ENCODE measurements at regions not wholly inside any gene's neighbourhood (a gene's known extent, or its start where the extent isn't known, plus 50 kb on each side); places are given as distances from the start of the nearest gene placed in this dataset.

DNA sequence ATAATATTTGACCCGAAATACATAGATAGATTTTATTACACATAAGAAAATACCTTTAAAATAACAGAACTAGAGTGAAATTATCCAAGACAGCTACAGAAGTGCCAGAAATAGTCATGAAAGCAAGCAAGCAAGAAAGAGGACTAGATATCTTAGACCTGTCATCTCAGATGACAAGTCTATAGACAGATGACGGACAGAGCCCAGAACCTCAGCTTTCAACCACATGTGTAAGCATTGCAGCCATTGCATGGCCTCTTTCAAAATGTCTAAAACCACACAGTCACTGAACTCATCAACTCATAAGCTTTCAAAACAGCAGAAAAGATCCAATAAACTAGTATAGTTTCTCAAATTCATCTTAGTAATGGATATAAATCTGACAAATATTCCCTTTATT is 59.8 kb upstream of the FHIT start:
- DNase-seq (ENCODE audit: low read depth), result no peak

DNA sequence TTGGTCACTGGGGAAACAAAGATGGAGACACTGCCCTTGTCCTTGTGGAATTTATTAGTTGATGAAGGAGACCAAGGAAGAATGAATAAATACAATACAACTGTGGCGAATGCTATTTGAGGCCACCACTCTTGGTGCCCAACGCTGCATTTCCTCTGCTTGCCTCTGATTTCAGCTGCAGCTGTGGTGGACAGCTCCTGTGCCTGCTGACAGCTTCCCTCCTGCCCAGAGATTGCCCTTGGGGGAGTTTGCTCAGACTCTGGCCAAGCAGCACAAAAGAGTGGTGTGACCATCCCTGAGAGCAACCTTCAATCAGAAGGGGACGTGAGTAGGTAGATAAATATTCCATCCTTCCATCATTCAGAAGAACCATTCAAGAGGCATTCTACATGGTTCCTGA is 64.6 kb upstream of the FHIT start:
- DNase-seq (ENCODE audit: low read depth), result no peak

DNA sequence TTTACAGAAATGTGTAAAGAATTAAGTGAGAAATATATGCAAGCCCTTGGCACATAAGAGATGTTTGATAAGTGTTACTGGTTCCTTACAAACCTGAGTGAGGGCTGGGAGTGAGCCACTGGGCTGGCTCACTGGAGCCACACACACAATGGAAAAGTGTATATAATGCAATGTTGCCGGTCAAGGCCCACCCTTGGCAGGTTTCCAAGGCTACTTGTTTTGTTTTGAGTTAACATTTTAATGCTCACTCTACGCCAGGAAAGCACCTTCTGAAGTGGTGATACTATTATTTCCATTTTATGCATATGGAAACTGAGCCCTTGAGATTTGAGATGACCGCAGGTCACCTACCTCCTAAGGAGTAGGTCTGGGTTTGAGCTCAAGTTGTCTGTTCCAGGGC is 71.8 kb upstream of the FHIT start:
- no peak for DNase-seq (ENCODE audit: low read depth)

DNA sequence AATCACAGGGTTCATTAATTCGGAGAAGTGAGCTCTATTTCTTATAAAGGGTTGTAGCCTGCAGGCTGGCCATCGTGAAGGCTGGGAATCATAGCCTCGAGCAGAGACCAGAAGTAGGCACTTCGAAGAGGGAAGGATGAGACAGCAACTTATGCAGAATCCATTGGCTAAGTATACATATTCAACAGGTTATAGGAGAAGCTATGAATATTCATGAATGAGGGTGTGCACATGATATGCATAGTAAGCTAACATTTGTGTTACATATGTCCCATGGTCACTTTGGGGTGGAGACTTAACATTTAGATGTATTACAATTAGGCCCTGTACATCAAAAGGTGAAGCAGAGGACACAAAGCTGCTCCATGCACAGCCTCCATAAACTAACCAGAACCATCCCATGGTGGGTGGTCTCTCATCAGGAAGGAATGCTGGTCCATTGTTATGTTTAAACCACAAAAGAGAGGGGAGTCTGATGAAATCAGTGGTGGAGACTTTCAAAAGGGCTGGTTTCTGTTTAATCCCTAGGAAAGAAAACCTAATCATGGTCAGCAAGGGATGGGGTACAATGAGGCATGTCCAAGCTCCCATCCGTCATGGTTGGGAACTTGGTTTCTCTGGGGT is 80.8 kb upstream of the FHIT start:
- no peak for DNase-seq (ENCODE audit: low read depth)

DNA sequence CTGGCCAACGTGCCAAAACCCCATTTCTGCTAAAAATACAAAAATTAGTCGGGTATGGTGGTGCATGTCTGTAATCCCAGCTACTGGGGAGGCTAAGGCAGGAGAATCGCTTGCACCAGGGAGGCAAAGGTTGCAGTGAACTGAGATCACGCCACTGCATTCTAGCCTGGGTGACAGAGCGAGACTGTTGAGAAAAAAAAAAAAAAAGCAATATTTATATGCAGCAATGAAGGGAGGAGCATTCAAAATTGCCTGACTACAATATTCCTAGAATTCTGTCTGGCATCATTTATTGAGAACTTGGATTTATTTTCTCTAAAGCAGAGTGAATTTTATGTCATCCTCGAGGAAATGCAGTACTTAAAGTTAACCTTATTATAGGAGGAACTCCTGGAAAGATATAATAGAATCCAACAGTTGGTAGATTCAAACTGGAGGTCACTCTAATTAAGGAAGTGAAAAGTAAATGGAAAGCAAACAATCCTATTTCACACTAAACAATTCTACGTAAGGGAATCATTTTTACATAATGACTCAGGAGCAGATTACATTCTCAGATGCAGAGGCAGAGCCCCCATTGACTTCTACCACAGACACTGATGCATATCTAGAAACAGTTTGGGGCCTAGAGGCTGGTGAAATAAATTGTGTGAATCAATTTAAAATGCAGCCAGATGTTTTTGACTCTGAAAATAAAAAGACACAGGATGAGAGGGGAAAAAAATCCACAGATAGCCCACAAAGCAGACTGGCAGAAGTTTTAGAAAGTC is 82.1 kb upstream of the FHIT start:
- no peak for DNase-seq (ENCODE audit: low read depth)

DNA sequence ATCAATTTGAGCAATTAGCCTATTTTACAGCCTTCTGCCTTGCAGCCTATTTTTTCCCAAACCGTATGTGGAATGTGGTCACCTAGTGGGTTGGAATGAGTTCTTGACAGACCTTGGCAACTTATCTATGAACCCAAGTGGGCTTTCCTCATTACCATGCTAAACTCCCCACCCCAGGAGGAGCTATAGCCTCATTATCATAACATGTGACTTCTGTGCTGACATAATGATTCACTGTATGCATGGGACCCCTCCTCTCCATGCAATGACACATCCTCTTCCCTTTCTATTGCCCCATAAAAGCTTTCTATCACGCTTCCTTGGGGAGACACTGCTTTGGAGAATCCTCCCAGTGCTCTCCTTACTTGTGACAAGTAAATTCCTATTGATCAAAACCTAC is 83.5 kb upstream of the FHIT start:
- no peak for DNase-seq (ENCODE audit: low read depth)

DNA sequence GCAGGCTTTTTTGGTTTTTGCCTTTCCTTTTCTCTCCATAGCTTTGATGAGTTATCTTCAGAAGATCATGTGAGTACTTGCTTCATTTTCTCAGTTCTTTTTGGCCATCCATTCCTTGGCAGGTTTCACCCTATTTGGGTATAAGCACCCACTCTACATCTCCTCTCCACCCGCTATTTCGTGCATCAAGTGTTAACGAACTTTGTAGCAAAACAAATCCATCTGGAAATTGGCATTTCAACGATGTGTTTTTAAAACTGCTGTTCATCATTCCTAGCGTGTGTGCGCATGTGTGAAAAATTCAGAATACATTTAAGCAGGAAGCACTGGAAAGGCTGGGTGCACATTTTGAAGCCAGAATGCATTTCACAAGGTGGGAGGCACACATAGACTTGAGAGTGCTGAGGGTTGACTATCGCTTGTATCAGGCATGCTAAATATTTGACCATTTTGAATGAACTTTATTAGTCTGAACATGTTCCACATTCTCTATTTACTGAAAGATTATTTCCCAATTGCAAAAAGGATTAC is 89.7 kb upstream of the FHIT start:
- DNase-seq (ENCODE audit: low read depth), result no peak

DNA sequence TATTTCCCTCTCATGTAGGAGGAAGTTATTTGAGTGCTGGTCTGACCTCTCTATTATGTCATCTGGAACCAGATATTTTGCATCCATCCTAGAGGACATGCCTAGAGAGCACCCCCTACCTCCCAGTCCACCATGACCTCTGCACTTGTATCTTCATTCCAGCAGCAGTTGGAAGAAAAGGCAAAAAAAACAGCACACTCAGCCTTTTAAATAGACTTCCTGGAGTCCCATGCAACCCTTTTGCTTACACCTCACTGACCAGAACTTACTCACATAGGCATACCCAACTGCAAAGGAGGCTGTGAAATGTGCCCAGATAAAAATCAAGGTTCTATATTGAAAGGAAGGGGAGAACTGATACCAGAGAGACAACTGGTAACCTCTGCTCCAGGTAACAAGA is 92.3 kb upstream of the FHIT start:
- no peak for DNase-seq (ENCODE audit: low read depth)

DNA sequence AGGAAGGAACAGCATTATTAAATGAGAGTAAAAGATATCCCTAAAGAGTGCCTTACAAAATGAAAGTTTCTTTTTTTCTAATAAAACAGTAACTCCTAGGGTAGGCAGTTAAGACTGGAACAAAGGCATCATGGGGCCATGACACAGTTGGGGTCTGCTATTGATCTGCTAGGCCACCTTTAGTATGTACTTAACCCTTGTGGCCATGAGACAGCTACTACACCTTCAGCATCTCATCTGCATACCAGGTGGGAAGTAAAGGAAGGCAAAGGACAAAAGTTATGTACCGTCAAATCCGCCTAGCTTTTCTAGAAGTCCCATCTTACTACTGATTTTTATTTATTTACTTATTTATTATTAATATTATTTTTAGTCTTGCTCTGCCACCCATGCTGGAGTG is 93.8 kb upstream of the FHIT start:
- no peak for DNase-seq (ENCODE audit: low read depth)

DNA sequence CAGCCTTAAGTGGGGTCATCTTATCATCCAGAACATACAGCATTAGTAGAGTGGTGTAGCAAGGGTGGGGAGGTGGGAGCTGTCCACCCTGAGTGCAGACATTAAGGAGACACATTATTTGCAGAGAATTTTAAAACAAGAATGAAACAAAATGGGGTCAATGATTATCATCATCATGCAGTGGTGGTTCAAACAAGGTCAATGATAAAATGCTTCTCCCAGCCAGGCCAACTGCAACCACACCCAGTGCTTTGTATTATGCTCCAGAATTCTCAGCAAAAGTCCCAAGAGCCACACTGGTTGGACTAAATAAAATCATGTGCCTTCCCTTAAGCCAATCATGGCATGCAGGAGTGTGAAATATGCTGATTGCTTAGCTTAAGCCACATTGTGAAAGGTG is 96.7 kb upstream of the FHIT start:
- no peak for DNase-seq (ENCODE audit: low read depth)

DNA sequence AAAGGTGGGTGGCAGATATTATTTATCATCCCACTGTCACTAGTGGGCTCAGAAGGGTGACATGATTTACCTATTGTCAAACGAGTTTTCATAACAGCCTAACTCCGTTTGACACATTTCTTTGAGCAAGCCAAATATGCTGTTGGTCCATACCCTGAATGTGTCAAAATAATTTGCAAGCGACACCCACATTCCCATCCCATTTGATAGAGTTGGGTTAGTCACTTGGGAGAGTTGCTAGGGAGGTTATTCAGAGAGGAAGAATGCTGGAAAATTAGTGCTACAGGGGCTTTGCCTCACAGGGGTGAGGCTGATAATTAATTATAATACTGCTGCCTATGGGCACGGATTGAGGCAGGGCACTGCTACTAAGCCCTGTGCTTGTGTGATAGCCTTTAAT is 98.5 kb upstream of the FHIT start:
- DNase-seq (ENCODE audit: low read depth), result no peak

DNA sequence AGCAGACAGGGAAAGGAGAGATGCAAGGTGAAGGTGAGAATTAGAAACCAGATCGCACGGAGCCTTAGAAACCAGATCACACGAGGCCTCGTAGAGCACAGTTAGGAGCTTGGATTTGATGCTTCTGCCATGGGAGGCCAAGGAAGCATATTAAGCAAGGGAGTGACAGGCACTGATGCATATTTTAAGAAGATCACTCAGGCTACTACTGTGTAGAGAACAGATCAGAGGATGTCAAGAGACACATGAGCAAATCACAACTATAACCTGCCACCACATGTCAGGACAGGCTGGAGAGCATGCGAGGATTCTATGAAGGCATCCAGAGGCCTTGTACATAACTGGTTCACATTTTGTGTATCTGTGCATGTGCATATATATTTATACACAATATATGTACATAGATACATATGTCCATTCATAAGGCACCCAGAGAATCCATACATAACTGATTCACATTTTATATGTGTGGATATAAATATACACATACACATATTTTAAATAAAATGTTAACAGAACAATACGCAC is 99.6 kb upstream of the FHIT start:
- no peak for DNase-seq (ENCODE audit: low read depth)

DNA sequence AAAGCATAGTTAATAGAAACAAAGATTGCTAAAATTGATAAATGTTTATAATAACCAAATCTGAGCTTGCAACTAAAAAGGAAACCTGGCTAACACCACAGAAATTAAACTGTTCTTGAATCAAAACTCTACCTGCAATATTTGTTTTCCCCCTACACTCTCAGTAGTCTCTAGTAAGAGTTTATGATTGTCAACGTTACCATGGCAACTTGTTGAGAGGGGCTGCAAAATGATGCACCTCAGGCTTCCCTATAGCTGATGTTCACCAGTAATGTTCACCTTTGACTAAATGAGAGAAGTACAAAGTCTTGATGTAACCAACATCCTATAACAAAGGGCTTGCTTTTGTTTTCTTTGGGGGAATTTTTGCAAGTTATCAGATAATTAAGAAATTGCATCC is 101.1 kb upstream of the FHIT start:
- no peak for DNase-seq (ENCODE audit: low read depth)

DNA sequence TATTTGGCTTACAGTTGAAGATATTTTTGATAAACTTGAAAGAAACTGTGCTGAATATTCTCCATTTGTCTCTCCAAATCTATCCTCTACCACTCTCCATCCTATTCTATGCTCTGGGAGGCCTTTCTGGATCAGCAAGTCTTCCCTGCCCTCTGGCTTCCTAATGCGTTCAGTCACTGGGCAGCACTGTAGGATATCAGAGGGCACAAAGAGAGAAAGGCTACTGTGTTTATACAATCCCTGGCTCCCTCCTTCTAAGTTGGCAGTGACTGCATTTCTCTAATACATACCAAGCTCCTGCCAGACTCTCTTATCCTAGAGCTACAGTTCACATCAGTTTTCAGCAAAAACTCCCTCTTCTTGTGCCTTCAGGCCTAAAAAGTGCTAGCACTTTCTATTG is 102.1 kb upstream of the FHIT start:
- no peak for DNase-seq (ENCODE audit: low read depth)

DNA sequence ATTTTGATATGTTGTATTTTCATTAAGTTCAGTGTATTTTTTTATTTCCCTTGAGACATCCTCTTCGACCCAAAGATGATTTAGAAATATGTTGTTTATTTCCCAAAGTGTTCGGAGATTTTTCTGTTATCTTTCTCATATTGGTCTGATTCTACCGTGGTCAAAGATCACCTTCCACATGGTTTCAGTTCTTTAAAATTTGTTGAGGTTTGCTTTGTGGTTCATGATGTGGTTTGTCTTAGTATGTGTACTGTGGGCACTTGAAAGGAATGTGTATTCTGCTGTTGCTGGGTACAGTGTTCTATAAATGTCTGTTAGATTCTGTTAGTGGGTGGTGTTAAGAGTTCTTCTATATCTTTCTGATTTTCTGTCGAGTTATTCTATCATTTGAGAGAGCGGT is 103.4 kb upstream of the FHIT start:
- no peak for DNase-seq (ENCODE audit: low read depth)

DNA sequence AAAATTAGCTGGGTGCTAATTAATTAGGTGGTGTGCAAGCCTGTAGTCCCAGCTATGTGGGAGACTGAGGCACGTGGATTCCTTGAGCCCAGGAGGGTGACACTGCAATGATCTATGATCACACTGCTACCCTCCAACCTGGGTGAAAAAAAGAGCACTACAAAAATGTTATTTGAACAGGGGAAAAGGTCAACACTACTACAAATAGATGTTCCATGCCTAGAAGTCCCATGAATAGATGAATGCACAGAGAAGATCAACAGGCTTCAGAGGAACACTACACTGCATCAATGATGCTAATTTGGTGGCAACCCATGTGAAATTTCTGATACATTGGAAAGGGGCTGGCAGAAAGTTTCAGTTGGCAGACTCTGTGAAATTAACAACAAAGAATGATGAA is 105.4 kb upstream of the FHIT start:
- no peak for DNase-seq (ENCODE audit: low read depth)

DNA sequence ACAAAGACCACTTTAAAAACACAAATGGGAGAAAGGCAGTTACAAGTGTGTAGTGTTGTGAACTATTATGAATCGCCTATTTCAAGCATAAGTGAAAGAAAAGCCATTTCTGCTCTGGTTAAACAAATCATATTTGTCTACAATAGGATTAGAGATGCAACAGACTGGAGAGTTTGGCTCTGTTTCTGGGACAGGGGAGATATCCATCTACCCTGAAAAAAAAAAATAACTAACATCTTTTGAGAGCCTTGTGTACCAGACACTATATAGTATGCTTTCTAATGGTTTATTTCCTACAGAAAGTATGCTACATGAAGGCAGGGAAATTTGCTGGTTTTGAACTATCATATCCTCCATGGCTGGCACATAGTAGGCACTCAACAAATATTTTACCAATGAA is 106.7 kb upstream of the FHIT start:
- DNase-seq (ENCODE audit: low read depth), result no peak

DNA sequence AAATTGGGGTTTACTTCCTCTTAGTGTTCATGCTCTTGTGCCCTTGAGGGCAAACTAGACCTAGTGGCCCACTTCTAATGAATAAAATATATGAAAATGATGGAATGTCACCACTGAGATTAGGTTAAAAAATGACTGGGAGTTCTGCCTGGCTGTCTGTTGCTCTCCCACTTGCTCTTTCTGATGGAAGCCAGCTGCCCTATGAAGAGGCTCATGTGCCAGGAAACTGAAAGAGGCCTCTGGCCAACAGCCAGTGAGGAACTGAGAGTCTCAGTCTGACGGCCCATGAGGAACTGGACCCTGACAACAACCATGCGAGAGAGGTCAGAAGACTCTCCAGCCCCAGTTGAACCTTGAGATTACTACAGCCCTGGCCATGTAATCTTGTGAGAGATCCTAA is 107.1 kb upstream of the FHIT start:
- no peak for DNase-seq (ENCODE audit: low read depth)

DNA sequence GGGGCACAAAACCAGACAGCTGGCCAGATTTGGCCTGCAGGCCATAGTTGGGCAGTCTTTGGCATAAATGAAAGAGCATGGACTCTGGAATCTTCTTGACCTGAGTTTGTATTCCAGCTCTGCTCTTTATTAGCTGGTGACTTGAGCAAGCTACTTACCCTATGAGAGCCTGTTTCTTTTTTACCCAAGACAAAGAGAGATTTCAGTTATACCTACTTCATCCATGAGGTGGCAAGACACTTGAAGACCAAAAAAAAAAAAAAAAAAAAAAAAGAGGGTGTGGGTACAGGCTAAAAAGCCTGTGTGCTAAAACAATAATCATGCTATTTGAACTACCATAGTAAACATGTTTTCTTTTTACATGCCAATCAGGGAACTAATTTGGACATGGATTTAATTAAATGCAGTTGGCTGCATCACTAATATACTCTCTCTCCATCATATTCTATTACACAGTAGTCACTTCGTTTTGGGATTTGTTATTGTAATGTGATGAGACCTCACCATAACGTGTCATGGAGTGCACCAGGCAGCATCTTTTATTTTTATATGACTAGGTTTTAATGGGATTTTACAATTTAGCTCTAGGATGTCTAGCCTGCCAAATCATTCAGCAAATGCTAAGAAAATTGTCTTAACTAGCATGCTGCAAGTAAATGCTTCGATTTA is 109.2 kb upstream of the FHIT start:
- no peak for DNase-seq (ENCODE audit: low read depth)

DNA sequence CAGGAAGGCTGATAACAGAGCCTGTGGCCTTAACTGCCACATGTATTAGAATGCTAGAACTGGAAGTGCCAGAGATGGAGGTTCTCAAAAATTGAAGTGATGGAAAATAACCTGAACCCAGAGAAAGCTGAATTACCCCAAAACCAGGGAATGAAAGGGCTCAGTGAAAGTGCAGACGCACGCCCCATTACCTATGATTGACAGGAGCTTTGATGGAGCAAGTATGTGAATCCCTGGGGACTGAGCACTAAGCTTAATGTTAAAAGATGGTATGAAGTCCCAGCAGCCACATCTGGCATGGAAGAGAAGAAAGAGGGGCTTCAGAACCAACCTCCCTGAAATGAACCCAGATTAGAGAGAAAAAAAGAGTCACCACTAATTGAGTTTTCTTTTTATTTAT is 118.4 kb upstream of the FHIT start:
- no peak for DNase-seq (ENCODE audit: low read depth)

DNA sequence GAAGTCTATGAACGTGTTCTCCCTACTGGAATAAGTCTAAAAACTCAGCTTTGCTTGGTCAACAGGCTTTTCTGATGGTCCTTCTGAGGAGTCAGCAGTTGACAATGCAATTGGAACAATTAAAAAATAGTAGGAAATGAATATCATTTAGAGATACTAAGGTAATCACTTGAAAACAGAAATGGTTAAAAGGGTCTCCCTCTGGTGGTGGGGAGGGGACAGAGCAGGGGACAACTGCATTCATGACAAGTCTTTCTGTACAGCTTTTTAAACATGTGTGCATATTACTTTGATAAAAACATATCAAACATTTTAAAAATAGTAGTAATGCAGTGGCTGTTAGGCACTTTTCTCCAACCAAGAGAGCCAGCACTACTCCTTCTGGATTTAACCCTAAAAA is 119.9 kb upstream of the FHIT start:
- DNase-seq (ENCODE audit: low read depth), result no peak

DNA sequence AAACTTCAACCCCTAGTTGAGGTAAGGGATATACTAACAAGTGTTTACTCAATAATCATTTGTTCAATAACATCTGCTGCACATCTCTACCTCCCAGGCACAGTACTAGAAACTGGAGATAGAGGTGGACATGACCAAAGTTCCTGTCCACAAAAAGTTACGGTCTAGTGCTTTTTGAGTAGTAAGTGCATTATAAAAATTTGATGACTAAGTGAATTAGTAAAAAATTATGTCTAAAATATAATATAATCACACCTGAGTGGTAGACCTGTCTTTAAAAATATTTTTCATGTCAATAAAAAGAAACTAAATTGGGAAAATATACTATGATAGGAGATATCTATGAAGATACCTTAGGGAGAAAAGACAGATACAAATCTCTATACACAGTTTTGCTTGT is 121.5 kb upstream of the FHIT start:
- no peak for DNase-seq (ENCODE audit: low read depth)

DNA sequence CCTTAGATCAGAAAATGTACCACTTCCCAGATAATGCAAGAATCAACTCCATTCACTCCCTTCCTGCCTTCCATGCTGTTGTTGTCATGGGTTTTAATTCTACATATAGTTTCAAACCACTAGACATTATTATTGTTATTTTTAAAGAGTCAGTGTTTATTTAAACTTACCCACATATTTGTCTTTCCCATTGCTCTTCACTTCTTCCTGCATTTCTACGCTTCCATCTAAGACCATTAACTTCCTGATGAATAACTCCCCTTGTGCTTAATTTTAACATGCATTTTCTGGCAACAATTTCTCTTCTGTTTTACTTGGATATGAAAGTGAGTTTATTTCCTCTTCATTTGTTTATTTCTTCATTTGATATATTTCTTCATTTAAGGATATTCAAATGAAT is 127.1 kb upstream of the FHIT start:
- DNase-seq (ENCODE audit: low read depth), result peak; percentile 10
